ENCODE measurements at regions not wholly inside any gene's neighbourhood (a gene's known extent, or its start where the extent isn't known, plus 50 kb on each side); places are given as distances from the start of the nearest gene placed in this dataset.
"Not testable (repeated sequence)": the region's sequence is repeated elsewhere in the genome, so short reads cannot be mapped to it uniquely, and the experiment has no call there.

DNA sequence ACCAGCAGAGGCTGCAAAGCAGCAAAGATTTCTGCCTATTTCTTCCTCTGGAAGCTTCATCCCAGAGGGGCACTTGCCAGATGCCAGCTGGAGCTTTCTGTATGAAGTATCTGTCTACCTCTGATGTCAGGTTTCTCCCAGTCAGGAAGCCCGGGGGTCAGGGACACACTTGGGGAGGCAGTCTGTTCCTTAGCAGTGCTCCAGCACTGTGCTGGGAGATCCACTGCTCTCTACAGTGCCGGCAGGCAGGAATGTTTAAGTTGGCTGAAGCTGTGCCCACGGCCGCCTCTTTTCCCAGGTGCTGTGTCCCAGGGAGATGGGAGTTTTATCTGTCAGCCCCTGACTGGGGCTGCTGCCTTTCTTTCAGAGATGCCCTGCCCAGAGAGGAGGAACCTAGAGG, 631.1 kb upstream of the HTR1E start:
- ATAC-seq = no peak
- Histone ChIP-seq H3K36me3 (no peaks in the 10 kb centered on the region), H3K4me1 (no peaks in the 10 kb centered on the region), H3K27me3 (no peaks in the 10 kb centered on the region), H3K9me3 (no peaks in the 10 kb centered on the region), H3K27ac (no peak overlapping the region), H3K4me3 (no peak overlapping the region)
- no peak for TF ChIP-seq CTCF (IDR thresholded peaks at IDR 0.05)
- WGBS, 2 donors (ENCODE audit: low coverage in 1 of 2) = no CpG with 5 or more reads among the region's 4 CpGs

- ATAC-seq = no peak
Measured at GRCh38 chr6:86285876-86286275, 643.2 kb upstream of the SYNCRIP start.

DNA sequence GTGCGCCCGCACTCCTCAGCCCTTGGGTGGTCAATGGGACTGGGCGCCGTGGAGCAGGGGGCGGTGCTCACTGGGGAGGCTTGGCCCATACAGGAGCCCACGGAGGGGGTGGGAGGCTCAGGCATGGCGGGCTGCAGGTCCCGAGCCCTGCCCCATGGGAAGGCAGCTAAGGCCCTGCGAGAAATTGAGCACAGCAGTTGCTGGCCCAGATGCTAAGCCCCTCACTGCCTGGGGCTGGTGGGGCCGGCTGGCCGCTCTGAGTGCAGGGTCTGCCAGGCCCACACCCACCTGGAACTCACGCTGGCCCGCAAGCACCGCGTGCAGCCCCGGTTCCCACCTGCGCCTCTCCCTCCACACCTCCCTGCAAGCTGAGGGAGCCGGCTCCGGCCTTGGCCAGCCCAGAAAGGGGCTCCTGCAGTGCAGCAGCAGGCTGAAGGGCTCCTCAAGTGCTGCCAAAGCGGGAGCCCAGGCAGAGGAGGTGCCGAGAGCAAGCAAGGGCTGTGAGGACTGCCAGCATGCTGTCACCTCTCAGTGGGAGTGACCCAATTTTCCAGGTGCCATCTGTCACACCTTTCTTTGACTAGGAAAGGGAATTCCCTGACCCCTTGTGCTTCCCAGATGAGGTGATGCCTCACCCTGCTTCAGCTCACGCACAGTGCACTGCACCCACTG, 642.3 kb upstream of the SYNCRIP start:
- 100% methylated on average over 1 of the region's 22 CpGs for WGBS, 2 donors (ENCODE audit: low coverage in 1 of 2)
- not testable (repeated sequence) for H3K36me3 ChIP-seq, H3K27me3 ChIP-seq, ATAC-seq, H3K4me3 ChIP-seq, H3K27ac ChIP-seq, H3K4me1 ChIP-seq
- H3K9me3 ChIP-seq = peaks cover 0 to 11% (median 0%) of the 10 kb centered on the region in 3 donors

More at GRCh38 chr6:86285876-86286275, 643.2 kb upstream of the SYNCRIP start:
- Histone ChIP-seq H3K27me3 (no peaks in the 10 kb centered on the region), H3K4me1 (no peaks in the 10 kb centered on the region), H3K36me3 (no peaks in the 10 kb centered on the region), H3K9me3 (peaks cover 0 to 11% (median 0%) of the 10 kb centered on the region in 3 donors), H3K4me3 (no peak overlapping the region), H3K27ac (no peak overlapping the region)
- TF ChIP-seq POLR2AphosphoS5 (IDR thresholded peaks at IDR 0.05) = no peak
- TF ChIP-seq CTCF (IDR thresholded peaks at IDR 0.05) = no peak
- TF ChIP-seq POLR2A (IDR thresholded peaks at IDR 0.05) = no peak
- TF ChIP-seq EP300 (IDR thresholded peaks at IDR 0.05) = no peak

DNA sequence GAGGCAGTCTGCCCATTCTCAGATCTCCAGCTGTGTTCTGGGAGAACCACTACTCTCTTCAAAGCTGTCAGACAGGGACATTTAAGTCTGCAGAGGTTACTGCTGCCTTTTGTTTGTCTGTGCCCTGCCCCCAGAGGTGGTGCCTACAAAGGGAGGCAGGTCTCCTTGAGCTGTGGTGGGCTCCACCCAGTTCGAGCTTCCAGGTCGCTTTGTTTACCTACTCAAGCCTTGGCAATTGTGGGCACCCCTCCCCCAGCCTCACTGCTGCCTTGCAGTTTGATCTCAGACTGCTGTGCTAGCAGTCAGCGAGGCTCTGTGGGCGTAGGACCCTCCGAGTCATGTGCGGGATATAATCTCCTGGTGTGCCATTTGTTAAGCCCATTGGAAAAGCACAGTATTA, 640.9 kb upstream of the SYNCRIP start:
- 94% methylated on average over 3 of the region's 6 CpGs; no CpG with 5 or more reads in 1 of the 2 donors for WGBS, 2 donors (ENCODE audit: low coverage in 1 of 2)
- not testable (repeated sequence) for H3K27me3 ChIP-seq, H3K27ac ChIP-seq, H3K4me1 ChIP-seq, ATAC-seq, H3K36me3 ChIP-seq, H3K4me3 ChIP-seq
- H3K9me3 ChIP-seq = peaks cover 0 to 11% (median 0%) of the 10 kb centered on the region in 3 donors

DNA sequence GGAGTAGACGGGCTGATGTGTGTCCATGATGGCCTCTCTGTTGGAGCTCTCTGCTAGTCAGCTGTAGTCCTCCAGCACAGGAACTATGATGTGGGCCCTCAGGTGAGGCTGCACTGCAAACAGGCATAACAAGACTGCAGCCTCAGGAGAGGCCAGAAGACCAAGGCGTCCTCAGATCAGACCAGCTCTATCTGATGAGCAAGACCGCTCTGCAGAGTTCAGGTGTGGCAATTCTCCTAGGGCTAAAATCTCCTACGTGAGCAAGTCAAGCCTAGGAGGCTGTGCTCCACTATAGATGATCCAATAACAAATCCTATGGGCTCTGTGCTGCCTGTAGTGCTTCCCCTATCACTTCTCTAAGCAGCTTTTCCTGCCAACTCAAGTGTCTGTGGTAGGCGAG, 633.4 kb upstream of the SYNCRIP start:
- no peaks in the 10 kb centered on the region for H3K4me1 ChIP-seq
- H3K27me3 ChIP-seq = no peaks in the 10 kb centered on the region
- TF ChIP-seq POLR2A (IDR thresholded peaks at IDR 0.05) (no peak), CTCF (IDR thresholded peaks at IDR 0.05) (no peak), EP300 (IDR thresholded peaks at IDR 0.05) (no peak), POLR2AphosphoS5 (IDR thresholded peaks at IDR 0.05) (no peak)
- H3K27ac ChIP-seq = no peak overlapping the region
- ATAC-seq = no peak
- WGBS, 2 donors (ENCODE audit: low coverage in 1 of 2) = 75% methylated on average over 1 of the region's 5 CpGs; no CpG with 5 or more reads in 1 of the 2 donors
- no peaks in the 10 kb centered on the region for H3K36me3 ChIP-seq
- no peaks in the 10 kb centered on the region for H3K9me3 ChIP-seq
- H3K4me3 ChIP-seq = no peak overlapping the region

DNA sequence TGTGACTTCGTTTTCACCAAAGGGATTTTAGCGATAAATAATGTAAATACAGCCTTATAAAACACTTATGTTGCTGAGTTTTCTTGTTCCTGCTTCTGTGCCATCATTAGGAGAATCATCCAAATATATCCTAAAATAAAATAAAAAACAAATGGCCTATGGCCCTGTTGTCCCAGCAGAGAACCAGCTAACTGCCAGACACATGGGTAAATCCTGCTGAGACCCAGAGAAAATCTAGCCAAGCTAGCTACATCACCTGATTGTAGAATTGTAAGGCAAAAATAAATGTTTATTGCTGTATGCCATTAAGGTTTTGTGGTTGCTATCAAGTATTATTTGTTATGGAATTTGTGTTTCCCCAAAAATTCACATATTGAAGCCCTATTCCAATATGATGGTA, 631.2 kb upstream of the SYNCRIP start:
- Histone ChIP-seq H3K4me1 (no peaks in the 10 kb centered on the region), H3K27ac (no peak overlapping the region), H3K9me3 (no peaks in the 10 kb centered on the region), H3K27me3 (no peaks in the 10 kb centered on the region), H3K4me3 (no peak overlapping the region), H3K36me3 (no peaks in the 10 kb centered on the region)
- no peak for TF ChIP-seq POLR2AphosphoS5 (IDR thresholded peaks at IDR 0.05)
- no peak for TF ChIP-seq CTCF (IDR thresholded peaks at IDR 0.05)
- no peak for TF ChIP-seq POLR2A (IDR thresholded peaks at IDR 0.05)
- 83 to 93% methylated on average over 2 of the region's 2 CpGs for whole genome bisulfite sequencing, 2 donors (ENCODE audit: low coverage in 1 of 2)
- ATAC-seq = no peak
